Lower leg skin (tissue), 3 donors: ENCODE measurements at regions not wholly inside any gene's neighbourhood (a gene's known extent, or its start where the extent isn't known, plus 50 kb on each side); places are given as distances from the start of the nearest gene placed in this dataset.

Experiments
- POLR2A ChIP-seq, 2 donors: fragments of 450-650 bp; IDR thresholded peaks; one replicate each; pipeline ENCODE4 v1.6.1; 2016 to 2017; ENCODE audit warnings: antibody characterized with exemption in 2 of 2, mild to moderate bottlenecking in 1 of 2, moderate library complexity in 1 of 2
- TF ChIP-seq, protein P1 (sequence below), 3 donors: fragments of 450-650 bp; IDR thresholded peaks; one replicate each; pipeline ENCODE4 v1.5.1; 2016; ENCODE audit warnings: antibody characterized with exemption in 3 of 3, mild to moderate bottlenecking in 3 of 3, moderate library complexity in 2 of 3

DNA sequence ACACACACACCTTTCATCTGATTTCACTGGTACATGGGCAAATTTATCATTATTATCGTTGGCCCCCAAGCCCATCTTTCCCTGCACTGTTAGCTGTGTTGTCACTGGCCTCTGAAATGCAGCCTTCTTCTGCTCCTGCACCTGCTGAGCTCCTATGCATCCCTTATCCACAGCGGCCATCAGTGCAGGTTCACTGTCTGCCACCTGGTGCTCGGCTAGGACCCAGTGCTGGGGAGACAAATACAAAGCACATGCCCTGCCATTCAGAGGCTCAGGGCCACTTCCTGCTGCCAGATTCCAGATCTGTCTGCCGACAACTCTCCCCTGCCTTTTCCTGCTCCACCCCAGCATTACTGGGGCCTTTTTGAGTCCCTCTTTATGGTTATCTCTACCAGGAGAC lies 1205.4 kb downstream of the TBC1D22A start:
- TF ChIP-seq, protein P1, sequence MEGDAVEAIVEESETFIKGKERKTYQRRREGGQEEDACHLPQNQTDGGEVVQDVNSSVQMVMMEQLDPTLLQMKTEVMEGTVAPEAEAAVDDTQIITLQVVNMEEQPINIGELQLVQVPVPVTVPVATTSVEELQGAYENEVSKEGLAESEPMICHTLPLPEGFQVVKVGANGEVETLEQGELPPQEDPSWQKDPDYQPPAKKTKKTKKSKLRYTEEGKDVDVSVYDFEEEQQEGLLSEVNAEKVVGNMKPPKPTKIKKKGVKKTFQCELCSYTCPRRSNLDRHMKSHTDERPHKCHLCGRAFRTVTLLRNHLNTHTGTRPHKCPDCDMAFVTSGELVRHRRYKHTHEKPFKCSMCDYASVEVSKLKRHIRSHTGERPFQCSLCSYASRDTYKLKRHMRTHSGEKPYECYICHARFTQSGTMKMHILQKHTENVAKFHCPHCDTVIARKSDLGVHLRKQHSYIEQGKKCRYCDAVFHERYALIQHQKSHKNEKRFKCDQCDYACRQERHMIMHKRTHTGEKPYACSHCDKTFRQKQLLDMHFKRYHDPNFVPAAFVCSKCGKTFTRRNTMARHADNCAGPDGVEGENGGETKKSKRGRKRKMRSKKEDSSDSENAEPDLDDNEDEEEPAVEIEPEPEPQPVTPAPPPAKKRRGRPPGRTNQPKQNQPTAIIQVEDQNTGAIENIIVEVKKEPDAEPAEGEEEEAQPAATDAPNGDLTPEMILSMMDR (IDR thresholded peaks at IDR 0.05) = no peak
- no peak for TF ChIP-seq POLR2A (IDR thresholded peaks at IDR 0.05)
